GM19328 (cell line): ENCODE measurements at regions not wholly inside any gene's neighbourhood (a gene's known extent, or its start where the extent isn't known, plus 50 kb on each side); places are given as distances from the start of the nearest gene placed in this dataset.
"Not testable (repeated sequence)": the region's sequence is repeated elsewhere in the genome, so short reads cannot be mapped to it uniquely, and the experiment has no call there.

Source experiments
- ATAC-seq: cut with Tn5 transposase; IDR thresholded peaks from one replicate; pipeline ENCODE4 v1.9.1; 2021; ENCODE audit warnings: mild to moderate bottlenecking, moderate library complexity; ENCODE audit not compliant: unreplicated experiment

DNA sequence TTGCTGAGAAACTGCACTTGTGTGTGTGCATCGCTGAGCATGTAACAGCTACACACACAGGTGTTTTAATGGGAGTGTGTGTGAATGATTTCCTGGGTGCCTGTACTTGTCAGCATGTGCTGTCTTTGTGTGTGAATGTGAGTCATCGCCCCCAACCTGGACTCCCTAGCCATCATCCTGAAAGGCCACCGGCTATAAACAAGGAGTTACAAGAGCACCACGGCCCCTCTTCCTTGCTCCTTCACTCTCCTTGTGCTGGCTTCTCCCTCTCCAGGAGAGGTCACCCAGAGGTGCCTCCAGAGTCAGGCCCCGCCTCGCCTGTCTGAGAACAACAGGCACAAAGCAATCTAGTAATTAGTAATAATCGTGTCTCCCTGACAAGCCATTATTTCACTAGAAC, 419.2 kb downstream of the BUD13 start:
- no peak for ATAC-seq

DNA sequence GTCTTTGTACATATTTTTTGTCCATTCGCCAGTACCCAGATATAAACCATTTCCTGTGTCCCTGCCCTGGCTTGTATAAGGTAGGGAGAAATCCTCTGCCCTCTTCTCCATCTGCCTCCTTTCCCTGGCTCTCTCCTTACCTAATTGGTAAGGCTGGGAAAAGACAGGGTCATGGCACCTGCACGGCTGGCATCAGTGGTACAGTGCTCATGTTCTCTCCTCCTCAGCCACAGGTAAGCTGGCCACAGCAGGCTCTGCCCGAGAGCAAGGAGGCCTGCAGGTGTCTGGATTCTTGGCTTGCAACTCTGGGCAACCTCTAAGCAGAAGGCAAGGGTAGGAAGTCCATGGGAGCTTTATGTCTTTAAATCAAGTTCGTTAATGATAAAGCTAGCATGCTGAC, 419.9 kb downstream of the BUD13 start:
- ATAC-seq = no peak

DNA sequence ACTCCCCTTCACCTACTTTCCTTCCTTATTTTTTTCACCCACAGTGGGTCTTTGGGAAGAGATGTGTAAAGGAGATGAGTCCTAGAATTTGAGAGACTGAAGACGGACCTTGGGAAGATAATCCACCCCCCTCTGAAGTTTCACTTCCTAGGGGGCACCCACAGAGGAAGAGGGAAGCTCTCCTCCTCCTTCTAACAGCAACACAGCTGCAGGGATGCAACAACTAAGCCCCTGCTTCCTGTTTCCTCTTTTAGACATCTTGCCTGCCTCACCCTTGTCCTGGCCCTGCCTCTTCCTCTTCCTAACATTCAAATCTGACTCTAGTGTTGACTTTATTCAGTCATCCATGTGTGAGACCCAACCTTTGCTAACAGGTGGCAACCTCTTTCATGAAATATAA, 424.6 kb downstream of the BUD13 start:
- no peak for ATAC-seq

DNA sequence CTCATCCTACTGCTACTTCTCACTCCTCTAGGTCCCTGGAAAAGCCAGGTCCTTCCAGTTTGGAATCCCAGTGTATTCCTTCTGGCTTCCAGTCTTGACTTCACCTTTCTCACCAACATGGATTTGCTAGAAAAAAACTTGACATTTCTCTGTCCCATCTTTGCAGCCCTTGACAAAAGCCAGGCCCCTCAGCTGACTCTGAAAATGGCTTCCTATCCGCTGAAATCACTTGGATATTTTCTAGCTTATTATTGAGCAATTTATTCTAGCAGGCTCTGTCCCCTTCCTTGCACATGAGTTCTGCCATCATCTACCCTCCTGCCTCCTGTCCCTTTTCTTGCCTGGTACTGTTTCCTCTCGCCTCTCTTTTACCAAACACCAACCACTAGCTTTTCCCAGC, 427.2 kb downstream of the BUD13 start:
- no peak for ATAC-seq

DNA sequence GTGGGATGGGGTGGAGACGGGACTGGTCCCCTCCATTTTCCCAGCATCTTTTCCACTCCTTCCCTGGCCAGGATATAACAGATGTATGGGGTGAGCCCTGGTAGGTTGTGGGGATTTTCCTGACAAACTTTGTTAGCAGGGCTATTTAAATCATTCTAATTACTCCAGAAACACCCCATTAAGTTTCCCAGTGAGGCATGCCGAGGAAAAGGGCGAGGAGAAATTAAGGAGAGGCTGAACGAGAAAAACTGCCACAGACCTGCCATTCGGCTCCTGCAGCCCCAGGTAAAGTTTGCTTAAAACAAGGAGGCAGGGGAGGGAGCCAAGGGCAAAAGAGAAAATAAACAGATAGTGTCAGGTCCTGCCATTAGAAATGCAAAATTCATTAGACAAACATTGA, 428.2 kb downstream of the BUD13 start:
- no peak for ATAC-seq

DNA sequence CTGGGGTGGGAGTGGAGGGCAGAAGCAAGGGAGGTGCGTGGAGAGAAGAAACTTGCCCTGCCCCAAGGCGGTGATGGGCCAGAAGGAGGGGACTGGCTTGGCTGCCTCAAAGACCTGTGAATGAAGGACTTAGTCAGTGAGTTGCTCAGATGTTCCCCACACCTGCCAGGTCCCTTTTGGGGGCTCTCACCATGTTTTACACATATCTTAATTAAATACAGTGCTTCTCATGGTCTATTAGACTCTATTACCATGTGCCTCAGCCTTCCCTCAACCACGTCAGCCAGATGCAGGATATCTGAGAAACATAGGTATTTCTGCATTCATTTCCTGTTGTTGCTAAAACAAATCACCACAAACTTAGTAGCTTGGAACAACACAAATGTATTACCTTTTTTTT, 429.5 kb downstream of the BUD13 start:
- ATAC-seq = no peak

DNA sequence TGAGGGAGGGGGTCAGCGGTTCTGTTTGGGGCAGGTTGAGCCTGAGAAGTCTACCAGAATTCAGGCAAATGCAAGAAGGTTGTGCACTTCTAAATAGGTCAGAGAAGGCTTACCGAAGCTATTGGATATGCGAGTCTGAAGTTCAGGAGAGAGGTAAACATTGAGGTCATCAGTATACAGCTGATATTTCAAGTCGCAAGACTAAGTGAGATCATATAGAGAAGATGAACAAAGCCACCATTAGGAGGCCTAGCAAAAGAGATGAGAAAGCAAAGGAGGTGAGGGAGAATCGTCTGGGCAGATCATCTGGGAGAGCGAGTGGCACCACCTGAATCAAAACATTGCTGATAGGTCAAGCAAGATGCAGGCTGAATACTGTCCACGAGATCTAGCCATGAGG, 430.6 kb downstream of the BUD13 start:
- no peak for ATAC-seq

DNA sequence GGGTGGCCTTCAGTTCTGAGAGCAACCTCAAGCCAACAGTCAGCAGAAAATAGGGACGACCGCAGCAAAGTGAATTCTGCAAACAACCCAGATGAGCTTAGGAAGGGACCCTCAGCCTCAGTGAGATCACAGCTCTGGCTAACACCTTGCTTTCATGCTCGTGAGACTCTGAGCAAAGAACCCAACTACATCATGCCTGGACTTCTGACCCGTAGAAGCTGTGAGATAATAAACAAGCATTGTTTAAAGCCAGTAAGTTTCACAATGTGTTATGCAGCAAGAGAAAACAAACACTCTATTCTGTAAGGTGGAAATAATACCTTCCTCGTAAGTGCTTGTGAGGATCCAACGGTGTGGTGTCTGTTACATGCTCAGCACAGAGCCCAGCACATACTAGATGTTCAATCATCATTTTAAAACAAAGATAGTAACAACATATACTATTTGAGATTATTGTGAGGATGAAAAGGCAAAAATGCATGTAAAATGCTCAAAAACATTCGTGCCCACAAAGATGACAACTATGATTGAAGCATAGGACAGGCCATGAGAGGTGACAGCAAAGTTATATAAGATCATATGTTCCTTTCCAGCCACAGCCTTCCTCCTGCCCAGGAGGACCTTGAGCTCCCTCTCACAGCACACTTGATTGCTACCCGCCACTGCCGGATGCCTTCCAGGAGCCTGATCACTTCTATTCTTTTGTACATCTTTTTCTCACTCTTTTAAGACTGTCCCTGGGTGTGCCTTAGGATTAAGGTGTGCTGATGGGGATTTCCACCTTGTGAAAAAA, 433.3 kb downstream of the BUD13 start:
- ATAC-seq = no peak

DNA sequence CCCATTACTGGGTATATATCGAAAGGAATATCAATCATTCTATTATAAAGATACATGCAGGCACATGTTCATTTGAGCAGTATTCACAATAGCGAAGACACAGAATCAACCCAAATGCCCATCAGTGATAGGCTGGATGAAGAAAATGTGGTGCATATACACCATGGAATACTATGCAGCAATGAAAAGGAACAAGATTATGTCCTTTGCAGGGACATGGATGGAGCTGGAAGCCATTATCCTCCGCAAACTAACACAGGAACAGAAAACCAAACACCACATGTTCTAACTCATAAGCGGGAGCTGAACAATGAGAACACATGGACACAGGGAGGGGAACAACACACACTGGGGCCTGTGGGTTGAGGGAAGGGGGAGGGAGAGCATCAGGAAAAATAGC, 434.3 kb downstream of the BUD13 start:
- not testable (repeated sequence) for ATAC-seq

DNA sequence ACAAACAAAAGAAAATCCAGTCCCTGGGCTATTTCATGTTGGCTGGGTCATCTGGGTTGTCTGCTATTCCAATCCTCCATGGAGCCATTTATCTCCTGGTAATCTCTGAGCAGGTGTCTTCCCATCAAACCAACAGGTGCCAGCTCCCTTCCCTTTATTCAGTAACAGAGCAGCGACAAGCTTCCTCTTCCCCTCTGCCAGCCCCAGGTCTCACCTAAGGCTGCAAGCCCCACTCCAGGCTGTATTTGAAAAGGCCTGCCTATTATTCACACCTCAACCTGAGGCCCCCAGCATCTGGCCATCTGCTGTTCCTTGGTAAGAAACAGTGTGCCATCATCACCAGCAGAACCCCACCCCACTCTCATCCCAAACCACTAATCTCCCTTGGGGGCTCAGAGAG, 436.2 kb downstream of the BUD13 start:
- no peak for ATAC-seq

DNA sequence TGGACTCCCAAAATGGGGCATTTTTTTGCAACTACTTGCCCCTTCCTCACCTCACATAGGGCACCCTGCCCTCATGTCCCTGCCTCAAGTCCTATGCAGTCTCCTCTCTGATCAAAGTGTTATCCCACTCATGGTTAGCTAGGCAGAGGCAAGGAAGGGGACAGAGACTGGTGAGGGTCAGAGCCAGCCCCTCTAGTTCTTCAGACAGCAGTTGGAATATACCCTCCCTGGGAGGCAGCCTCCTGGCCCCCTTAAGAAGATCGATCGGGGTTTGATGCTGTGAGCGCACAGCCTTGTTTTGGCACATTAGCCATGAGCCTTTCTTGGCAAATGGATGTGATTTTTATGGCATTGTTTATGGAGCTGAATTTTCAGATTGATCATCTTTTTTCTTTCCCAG, 436.9 kb downstream of the BUD13 start:
- no peak for ATAC-seq

DNA sequence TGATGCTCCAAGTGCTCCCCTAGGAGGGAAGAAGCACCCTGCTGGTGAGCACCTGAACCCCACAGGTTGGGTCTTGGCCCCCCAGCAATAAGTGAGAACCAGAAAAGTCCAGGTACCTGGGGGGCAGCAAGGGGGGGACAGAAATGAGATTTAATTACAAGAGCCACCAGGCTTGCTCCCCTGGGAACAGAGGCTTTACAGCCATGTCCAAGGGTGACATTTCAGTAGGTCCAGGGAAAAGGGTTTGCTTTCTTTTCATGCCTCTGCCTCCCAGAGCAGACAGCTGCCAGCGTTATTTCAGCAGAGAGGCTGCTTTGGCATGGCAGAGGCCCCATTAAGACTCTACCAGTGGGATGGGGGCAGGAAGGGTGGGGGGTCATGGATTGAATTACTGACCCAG, 437.7 kb downstream of the BUD13 start:
- no peak for ATAC-seq

DNA sequence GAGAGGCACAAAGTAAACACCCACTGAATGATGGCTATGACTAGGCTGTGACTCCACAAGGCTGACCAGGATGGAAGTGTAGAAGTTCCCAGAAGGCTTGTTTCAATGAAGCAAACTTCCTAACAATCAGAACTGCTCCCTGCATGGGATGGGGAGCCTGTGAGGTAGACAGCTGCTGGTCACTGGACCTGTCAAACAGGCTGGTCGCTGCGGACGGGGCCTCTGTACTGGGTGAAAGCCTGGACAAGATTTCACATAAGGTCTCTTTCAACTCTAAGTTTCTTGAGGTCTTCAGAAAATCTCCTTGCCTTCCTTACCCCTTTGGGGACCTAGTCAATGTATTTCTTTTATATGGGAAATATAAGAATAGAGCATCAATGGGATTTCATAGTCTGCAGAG, 438.2 kb downstream of the BUD13 start:
- no peak for ATAC-seq

DNA sequence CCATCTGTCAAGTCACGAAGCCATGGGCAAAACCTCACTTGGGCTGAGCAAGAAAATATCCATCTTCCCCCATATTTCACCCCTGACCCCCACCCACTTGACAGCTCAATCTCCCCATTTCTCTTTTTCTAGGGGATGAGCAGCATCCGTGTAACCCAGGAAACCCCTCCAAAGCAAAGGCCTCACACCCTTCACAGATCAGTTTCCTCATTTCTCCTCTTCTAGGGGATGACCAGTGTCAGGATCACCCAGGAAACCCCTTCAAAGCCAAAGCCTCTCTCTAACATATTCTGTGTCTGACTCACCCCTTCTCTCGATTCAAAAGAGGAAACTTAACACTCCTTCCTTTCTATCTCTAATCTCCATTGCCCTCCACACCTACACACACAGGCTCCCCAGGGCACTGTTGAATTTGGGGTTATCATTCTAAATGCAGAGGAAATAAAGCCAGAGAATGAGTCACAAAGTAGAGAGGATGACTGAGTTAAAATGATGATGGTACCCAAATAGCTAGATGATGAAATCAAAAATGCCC, 439.7 kb downstream of the BUD13 start:
- ATAC-seq = no peak

DNA sequence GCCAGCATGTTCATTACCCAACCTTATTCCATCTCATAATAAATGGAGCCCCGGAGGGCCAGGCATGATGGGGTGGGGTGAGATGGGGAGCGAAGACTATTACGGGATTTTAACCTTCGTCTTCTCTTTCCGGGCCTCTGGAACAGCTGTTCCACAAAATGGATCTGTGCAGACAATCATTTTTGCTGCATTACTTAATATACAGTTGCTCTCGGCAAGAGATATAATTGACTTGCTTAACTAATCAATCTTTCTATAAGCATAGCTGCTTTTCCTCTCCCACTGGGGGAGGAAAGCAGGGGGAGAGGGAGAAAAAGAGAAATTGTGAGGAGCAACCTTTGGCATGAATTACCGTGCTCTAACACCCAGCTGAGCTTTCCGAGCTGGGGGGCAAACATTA, 440.4 kb downstream of the BUD13 start:
- ATAC-seq = no peak

DNA sequence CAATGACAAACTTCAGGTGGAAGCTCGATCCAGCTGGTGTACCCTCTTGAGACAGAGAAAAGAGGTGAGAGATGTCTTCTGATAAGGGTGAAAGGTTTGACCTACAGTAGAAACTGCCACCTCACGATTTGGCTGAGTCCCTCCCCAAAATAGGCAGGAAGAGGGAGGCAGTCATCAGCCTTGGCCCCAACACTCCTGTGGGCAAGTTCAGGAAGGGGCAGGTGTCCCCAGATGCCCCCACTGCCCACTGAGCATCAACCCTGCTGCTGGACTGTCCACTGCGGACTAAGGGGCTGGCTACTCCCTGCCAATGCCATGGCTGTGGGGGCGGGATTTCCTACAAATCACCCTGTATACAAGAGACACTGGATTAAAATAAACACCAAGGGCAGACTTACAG, 441.4 kb downstream of the BUD13 start:
- ATAC-seq = no peak

DNA sequence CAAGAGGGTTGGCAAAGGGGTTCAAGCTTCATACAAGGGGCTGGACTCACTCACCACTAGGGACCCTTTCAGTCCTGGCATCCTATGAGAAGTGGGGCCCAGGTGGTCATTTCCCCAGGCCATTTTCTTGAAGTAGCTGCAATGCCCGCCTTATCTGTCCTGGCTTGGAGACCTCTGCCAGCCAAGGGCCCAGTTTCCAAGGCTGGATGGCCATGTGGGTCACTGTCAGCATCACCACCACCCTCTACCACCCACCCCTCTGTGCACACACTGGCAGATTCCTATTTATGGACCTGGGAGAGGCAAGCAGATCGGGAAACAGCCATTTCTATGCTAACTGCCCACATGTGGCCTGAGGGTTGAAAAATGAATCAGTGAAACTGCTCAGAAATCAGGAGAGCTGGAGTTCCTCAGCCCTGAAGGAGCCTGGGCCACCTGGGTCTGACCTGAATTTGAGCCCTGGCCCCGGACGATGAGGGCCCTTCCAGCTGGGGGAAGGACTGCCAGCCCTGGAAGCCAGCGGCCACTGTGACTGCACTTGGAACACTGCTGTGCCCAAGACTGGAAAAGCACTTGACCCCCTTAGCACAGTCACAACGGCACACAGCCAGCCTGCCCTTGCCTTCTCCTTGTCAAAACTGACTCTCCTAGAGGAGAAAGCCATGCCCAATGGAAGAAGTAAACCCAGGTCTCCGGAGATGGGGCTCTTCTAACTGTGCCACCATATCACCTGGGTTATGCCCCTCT, 442.2 kb downstream of the BUD13 start:
- no peak for ATAC-seq

DNA sequence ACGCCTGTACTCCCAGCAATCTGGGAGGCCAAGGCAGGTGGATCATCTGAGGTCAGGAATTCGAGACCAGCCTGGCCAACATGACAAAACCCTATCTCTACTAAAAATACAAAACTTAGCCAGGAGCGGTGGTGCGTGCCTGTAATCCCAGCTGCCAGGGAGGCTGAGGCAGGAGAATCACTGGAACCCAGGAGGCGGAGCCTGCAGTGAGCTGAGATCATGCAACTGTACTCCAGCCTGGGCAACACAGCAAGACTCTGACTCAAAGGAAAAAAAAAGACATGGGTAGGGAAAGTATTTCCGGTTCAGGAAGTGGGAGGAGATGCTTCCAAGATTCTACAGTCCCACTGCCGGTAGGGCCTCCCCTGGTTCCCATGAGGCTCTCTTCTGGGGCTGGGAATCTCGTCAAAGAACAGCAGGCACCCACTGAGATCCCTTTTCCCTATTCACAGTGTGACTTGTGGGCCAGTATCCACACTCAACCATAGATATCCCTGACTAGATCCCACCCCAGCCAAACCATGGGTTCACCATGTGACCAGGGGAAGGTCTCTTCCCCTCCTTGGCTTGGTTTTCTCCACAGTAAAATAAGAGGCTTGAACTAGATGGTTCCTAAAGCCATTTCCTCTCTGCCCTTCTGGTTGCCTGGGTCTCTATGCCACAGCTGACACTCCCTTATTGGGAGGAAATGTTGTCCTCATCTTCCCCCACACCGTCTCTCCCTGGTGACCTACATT, 443.3 kb downstream of the BUD13 start:
- no peak for ATAC-seq

DNA sequence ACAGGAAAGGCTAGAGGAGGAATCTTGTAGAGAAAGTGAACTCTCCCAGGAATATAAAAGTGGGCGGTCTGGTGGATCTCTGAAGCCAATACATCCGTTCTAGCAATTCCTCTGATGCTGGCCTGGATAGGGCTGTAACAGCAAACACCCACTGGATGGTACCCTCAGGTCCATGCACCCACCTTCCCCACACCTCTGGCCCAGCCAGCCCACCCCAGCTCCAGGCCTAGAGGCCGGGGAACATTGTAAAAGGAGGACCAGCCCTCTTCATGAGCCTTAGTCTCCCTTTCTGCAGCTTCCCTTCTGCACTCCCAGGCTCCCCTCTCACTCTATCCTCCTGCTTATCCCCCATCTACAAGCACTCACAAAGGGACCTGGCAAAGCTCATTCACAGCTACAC, 443.9 kb downstream of the BUD13 start:
- ATAC-seq = no peak

DNA sequence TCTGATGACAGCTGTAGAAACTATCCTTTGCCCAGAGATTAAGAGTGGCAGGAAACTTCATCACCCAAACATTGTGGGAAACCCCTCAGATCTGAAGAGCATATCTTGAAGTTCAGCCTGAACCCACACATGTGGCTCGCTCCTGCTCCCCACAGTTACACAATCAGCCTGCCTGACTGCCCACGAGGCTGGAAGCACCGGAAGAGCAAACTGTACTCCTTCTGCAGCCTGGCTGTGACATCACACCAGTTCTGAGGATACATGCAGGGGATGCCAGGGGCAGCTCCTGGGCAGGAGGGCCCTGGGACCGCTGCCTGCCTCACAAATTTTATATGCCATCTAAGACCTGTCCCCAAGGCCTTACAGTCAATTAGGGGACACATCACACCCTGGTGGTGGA, 444.4 kb downstream of the BUD13 start:
- no peak for ATAC-seq

DNA sequence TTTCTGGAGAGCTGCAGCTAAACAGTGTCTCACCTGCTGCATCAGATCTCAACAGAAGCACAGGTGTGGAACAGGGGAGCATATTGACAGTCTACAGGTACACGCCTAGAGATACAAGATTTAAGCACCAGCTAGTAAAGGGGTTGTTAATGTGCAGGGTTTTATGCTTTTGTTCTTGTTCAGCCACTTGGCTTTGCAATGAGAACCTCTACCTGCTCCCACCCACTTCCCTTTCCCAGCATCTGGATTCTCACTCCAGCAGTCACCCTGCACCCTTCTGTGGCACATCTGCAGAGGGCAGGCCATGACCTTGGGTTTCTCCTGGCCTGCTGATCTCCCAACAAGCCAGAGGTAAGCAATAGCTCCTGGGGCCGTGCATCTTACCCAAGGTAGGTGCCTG, 446.6 kb downstream of the BUD13 start:
- ATAC-seq = no peak

DNA sequence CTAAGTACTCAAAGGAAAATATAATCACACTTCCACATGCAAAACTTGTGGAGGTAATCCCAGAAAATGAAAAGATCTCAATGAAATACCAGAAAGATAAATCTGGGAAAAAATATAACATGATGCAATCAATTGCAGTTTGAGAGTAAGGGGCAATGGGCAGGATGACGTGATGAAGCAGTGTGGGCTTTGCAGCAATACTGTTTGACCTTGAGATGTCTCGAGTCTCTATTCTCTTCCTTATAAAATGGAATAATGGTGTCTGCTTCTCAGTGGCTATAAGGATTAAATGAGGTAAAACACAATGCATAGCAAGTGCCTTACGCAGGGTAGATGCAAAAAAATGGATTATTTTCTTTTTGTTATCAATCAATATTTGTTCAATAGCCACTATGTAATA, 447.5 kb downstream of the BUD13 start:
- no peak for ATAC-seq
